OCI-LY1 (cell line): ENCODE measurements at regions not wholly inside any gene's neighbourhood (a gene's known extent, or its start where the extent isn't known, plus 50 kb on each side); places are given as distances from the start of the nearest gene placed in this dataset.

Experiments
- H2AFZ ChIP-seq: fragments of 200-600 bp; sonication (generic), shearing (Covaris generic); 2 replicates; pipeline ENCODE4 v1.6.0; 2014; ENCODE audit warnings: antibody characterized with exemption, mild to moderate bottlenecking, low read length
- H3F3A ChIP-seq: fragments of 200-600 bp; sonication (generic), shearing (Covaris generic); 2 replicates; pipeline ENCODE4 v1.6.0; 2014; ENCODE audit warnings: mild to moderate bottlenecking, antibody characterized with exemption, low read length, moderate library complexity; ENCODE audit not compliant: insufficient read depth
- H3K27ac ChIP-seq: fragments of 200-600 bp; sonication (generic); 2 replicates; pipeline ENCODE4 v1.5.1; 2014; ENCODE audit warnings: low read length, mixed run types, mild to moderate bottlenecking, low read depth; ENCODE audit not compliant: poor library complexity, severe bottlenecking
- H3K27me3 ChIP-seq: fragments of 200-600 bp; sonication (generic); 2 replicates; pipeline ENCODE4 v1.6.0; 2014; ENCODE audit warnings: antibody characterized with exemption, mild to moderate bottlenecking, low read length, moderate library complexity; ENCODE audit not compliant: insufficient read depth
- H3K36me3 ChIP-seq: fragments of 200-600 bp; sonication (generic); 2 replicates; pipeline ENCODE4 v1.6.1; 2014; ENCODE audit warnings: mild to moderate bottlenecking, antibody characterized with exemption, low read length, moderate library complexity, mixed read lengths; ENCODE audit not compliant: insufficient read depth
- H3K4me1 ChIP-seq: fragments of 200-600 bp; sonication (generic); 2 replicates; pipeline ENCODE4 v1.5.1; 2014; ENCODE audit warnings: mild to moderate bottlenecking, low read length, moderate library complexity; ENCODE audit not compliant: insufficient read depth, severe bottlenecking
- H3K4me2 ChIP-seq: fragments of 200-600 bp; sonication (generic), shearing (Covaris generic); 2 replicates; pipeline ENCODE4 v1.6.1; 2014; ENCODE audit warnings: low read length
- H3K4me3 ChIP-seq: fragments of 200-600 bp; sonication (generic); 2 replicates; pipeline ENCODE4 v1.5.1; 2014; ENCODE audit warnings: low read length, low read depth, mild to moderate bottlenecking, mixed read lengths; ENCODE audit not compliant: poor library complexity, severe bottlenecking
- H3K79me2 ChIP-seq: fragments of 200-600 bp; shearing (Covaris generic); 2 replicates; pipeline ENCODE4 v1.6.1; 2016; ENCODE audit warnings: mixed run types, low read length, mixed read lengths; ENCODE audit not compliant: insufficient read depth
- H3K9ac ChIP-seq: fragments of 200-600 bp; sonication (generic), shearing (Covaris generic); 2 replicates; pipeline ENCODE4 v1.6.1; 2014; ENCODE audit warnings: mild to moderate bottlenecking, low read length, mixed read lengths
- H3K9me2 ChIP-seq: fragments of 200-600 bp; sonication (generic), shearing (Covaris generic); 2 replicates; pipeline ENCODE4 v1.6.1; 2014; ENCODE audit warnings: low read depth, mild to moderate bottlenecking, low read length, mixed read lengths
- H3K9me3 ChIP-seq: fragments of 200-600 bp; shearing (Covaris generic); 2 replicates; pipeline ENCODE4 v1.6.1; 2014; ENCODE audit warnings: low read length, mixed read lengths
- H4K20me1 ChIP-seq: fragments of 200-600 bp; sonication (generic), shearing (Covaris generic); 2 replicates; pipeline ENCODE4 v1.6.0; 2016; ENCODE audit warnings: mild to moderate bottlenecking, low read length; ENCODE audit not compliant: insufficient read depth
- CTCF ChIP-seq: fragments of 200-600 bp; sonication (generic), shearing (Covaris generic); IDR thresholded peaks from 2 replicates; pipeline ENCODE4 v1.5.1; 2017; ENCODE audit warnings: mild to moderate bottlenecking, antibody characterized with exemption, low read length, moderate library complexity, mixed read lengths
- EZH2 ChIP-seq: fragments of 200-600 bp; sonication (generic), shearing (Covaris generic); IDR thresholded peaks from 2 replicates; pipeline ENCODE4 v1.8.0; 2017; ENCODE audit warnings: borderline replicate concordance, mixed run types, mild to moderate bottlenecking, antibody characterized with exemption, low read length, moderate library complexity, mixed read lengths

DNA sequence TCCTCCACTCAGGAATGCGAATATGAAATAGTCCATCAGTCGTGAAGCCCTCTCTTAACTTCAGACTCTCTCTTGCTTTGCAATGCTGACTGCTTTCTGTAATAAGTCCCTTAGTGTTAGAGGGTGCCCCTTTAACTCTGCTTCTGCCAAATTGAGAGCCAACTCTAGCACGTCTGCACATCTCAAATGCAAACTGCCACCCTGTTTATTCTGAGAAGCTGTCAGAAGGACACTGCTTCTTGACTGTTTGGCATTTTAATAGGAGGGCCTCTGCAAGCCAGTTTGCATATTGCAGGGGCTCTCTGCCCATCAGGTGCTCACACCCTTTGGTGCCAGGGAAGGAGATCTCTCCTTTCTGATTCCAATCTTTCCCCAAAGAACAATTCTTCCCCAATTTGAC is 589.8 kb upstream of the CDH4 start:
- H3K9me3 ChIP-seq: no peaks in the 10 kb centered on the region
- no peaks in the 10 kb centered on the region for H3K27me3 ChIP-seq
- no peak overlapping the region for H3K4me2 ChIP-seq
- no peaks in the 10 kb centered on the region for H3K9me2 ChIP-seq
- no peak overlapping the region for H3K4me3 ChIP-seq
- no peak overlapping the region for H2AFZ ChIP-seq
- no peak overlapping the region for H3K27ac ChIP-seq
- H3F3A ChIP-seq: no peaks in the 10 kb centered on the region
- H4K20me1 ChIP-seq: no peaks in the 10 kb centered on the region
- H3K4me1 ChIP-seq: no peaks in the 10 kb centered on the region
- H3K79me2 ChIP-seq: no peaks in the 10 kb centered on the region
- H3K9ac ChIP-seq: no peak overlapping the region
- TF ChIP-seq CTCF: no peak
- TF ChIP-seq EZH2: no peak
- H3K36me3 ChIP-seq: no peaks in the 10 kb centered on the region

DNA sequence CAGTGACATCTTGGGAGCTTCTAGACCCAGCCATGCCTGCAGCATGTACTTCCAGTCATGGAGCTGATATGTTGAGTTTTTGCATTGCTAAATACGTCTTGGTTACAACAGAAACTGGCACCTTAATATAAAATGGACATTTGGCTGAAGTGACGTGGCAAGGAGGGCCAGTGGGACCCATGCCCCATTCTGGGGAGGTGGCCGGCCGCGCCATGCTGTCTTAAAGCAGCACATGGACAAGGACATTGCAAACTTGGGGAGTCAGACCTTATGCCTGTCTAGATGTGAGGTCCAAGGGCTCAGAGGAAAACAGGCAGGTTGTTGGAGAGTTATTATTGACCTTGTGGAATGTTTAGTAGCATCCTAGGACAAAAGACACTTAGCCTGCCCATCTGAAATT is 588.0 kb upstream of the CDH4 start:
- H3F3A ChIP-seq: no peaks in the 10 kb centered on the region
- no peaks in the 10 kb centered on the region for H3K4me1 ChIP-seq
- no peaks in the 10 kb centered on the region for H3K36me3 ChIP-seq
- H3K4me3 ChIP-seq: no peak overlapping the region
- H3K79me2 ChIP-seq: no peaks in the 10 kb centered on the region
- H4K20me1 ChIP-seq: no peaks in the 10 kb centered on the region
- TF ChIP-seq EZH2 (no peak), CTCF (no peak)
- no peak overlapping the region for H2AFZ ChIP-seq
- H3K4me2 ChIP-seq: no peak overlapping the region
- no peak overlapping the region for H3K27ac ChIP-seq
- no peak overlapping the region for H3K9ac ChIP-seq
- H3K27me3 ChIP-seq: no peaks in the 10 kb centered on the region
- H3K9me3 ChIP-seq: no peaks in the 10 kb centered on the region
- H3K9me2 ChIP-seq: no peaks in the 10 kb centered on the region

DNA sequence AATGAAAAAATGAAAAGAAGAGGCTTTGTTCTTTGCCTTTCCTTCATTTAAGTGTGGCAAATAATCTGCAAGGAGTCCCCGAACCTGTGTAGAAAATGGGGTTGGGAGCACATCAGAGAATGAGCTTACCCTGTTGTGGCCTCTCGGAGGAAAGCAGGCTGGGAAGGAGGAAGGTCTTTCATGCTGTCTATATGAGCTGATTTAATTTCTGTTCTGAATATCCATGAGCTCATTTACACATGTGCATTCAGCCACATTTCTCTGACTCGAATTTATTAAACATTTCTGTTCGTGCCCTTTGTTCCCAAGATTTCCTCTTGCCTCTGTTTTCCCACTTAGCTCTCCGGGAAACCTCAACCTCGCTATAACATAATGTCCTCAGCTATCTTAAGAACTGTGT is 584.4 kb upstream of the CDH4 start:
- Histone ChIP-seq H3K79me2 (no peaks in the 10 kb centered on the region), H3K4me1 (no peaks in the 10 kb centered on the region), H3K4me2 (no peak overlapping the region), H3K27me3 (no peaks in the 10 kb centered on the region), H3F3A (no peaks in the 10 kb centered on the region), H3K9me2 (no peaks in the 10 kb centered on the region), H2AFZ (no peak overlapping the region), H3K36me3 (no peaks in the 10 kb centered on the region), H4K20me1 (no peaks in the 10 kb centered on the region), H3K4me3 (no peak overlapping the region), H3K27ac (no peak overlapping the region), H3K9me3 (no peaks in the 10 kb centered on the region), H3K9ac (no peak overlapping the region)
- TF ChIP-seq CTCF (no peak), EZH2 (no peak)
